ENCODE measurements at regions not wholly inside any gene's neighbourhood (a gene's known extent, or its start where the extent isn't known, plus 50 kb on each side); places are given as distances from the start of the nearest gene placed in this dataset.

DNA sequence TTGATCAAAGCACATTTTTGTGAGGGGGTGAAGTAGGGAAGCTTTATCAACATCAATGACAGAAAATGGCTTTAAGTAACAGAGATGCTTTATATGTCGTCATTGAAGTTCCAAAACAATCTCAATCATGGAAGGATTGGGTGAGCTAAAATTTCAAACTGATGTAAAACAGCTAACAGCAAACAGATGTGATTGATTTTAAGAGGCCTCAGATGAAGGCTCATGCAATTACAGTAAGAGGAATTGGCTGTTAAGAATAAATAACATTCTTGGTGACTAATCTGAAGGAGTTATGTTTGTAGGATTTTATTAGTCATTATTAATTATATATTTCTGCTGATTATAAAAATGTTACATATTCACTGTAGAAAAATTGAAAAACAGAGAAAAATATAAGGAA is 63.5 kb upstream of the PUM3 start:
- no peak overlapping the region for H3K4me2 ChIP-seq (ENCODE audit: low read depth, low read length, poor library complexity, severe bottlenecking)
- H3K79me2 ChIP-seq (ENCODE audit: insufficient read depth, low read length), result no peaks in the 10 kb centered on the region
- no peak overlapping the region for H2AFZ ChIP-seq (ENCODE audit: low read length)
- H3K4me3 ChIP-seq (ENCODE audit: low read length, poor library complexity, severe bottlenecking), result no peak overlapping the region
- no peak for TF ChIP-seq CTCF (conservative IDR thresholded peaks at IDR 0.05; ENCODE audit: low read length)
- TF ChIP-seq EZH2phosphoT487 (IDR thresholded peaks at IDR 0.05; ENCODE audit: borderline replicate concordance), result no peak
- H3K27me3 ChIP-seq (ENCODE audit: insufficient read depth, low read length, poor library complexity, severe bottlenecking), result no peaks in the 10 kb centered on the region
- H3K9me3 ChIP-seq (ENCODE audit: insufficient read depth, low read depth, low read length), result no peaks in the 10 kb centered on the region
- no peaks in the 10 kb centered on the region for H3K36me3 ChIP-seq (ENCODE audit: insufficient read depth, low read length)
- no peaks in the 10 kb centered on the region for H3F3A ChIP-seq (ENCODE audit: low read depth)
- H3K9ac ChIP-seq (ENCODE audit: low read depth, low read length, poor library complexity, severe bottlenecking), result no peak overlapping the region
- H3K9me2 ChIP-seq (replicated peaks; ENCODE audit: low read depth, low read length), result no peaks in the 10 kb centered on the region
- no peaks in the 10 kb centered on the region for H4K20me1 ChIP-seq (ENCODE audit: insufficient read depth, low read length, poor library complexity, severe bottlenecking)
- H3K4me1 ChIP-seq (ENCODE audit: insufficient read depth, low read length, poor library complexity, severe bottlenecking), result no peaks in the 10 kb centered on the region

GRCh38 chr9:2904242-2904930 is 60.5 kb upstream of the PUM3 start:
- Histone ChIP-seq H3K4me1 (ENCODE audit: insufficient read depth, low read length, poor library complexity, severe bottlenecking) (no peaks in the 10 kb centered on the region), H3K9me3 (ENCODE audit: insufficient read depth, low read depth, low read length) (no peaks in the 10 kb centered on the region), H4K20me1 (ENCODE audit: insufficient read depth, low read length, poor library complexity, severe bottlenecking) (no peaks in the 10 kb centered on the region), H3F3A (ENCODE audit: low read depth) (no peaks in the 10 kb centered on the region), H3K4me3 (ENCODE audit: low read length, poor library complexity, severe bottlenecking) (no peak overlapping the region), H3K9me2 (replicated peaks; ENCODE audit: low read depth, low read length) (no peaks in the 10 kb centered on the region), H3K9ac (ENCODE audit: low read depth, low read length, poor library complexity, severe bottlenecking) (no peak overlapping the region), H2AFZ (ENCODE audit: low read length) (no peak overlapping the region), H3K79me2 (ENCODE audit: insufficient read depth, low read length) (no peaks in the 10 kb centered on the region), H3K27me3 (ENCODE audit: insufficient read depth, low read length, poor library complexity, severe bottlenecking) (no peaks in the 10 kb centered on the region), H3K4me2 (ENCODE audit: low read depth, low read length, poor library complexity, severe bottlenecking) (no peak overlapping the region), H3K36me3 (ENCODE audit: insufficient read depth, low read length) (no peaks in the 10 kb centered on the region)
- TF ChIP-seq CTCF (conservative IDR thresholded peaks at IDR 0.05; ENCODE audit: low read length), result no peak
- no peak for TF ChIP-seq EZH2phosphoT487 (IDR thresholded peaks at IDR 0.05; ENCODE audit: borderline replicate concordance)

Data from Loucy (cell line).